ENCODE measurements at regions not wholly inside any gene's neighbourhood (a gene's known extent, or its start where the extent isn't known, plus 50 kb on each side); places are given as distances from the start of the nearest gene placed in this dataset.

GRCh38 chr5:155459889-155460500 is 446.4 kb downstream of the KIF4B start:
- TF ChIP-seq ATF2 (CRISPR knock-in tag; IDR thresholded peaks at IDR 0.05; ENCODE audit: borderline replicate concordance, low read depth): no peak
- TF ChIP-seq CTCF (IDR thresholded peaks at IDR 0.05): no peak
- no peak for TF ChIP-seq MLX (CRISPR knock-in tag; IDR thresholded peaks at IDR 0.05)
- no peak for TF ChIP-seq CBFB (CRISPR knock-in tag; IDR thresholded peaks at IDR 0.05; ENCODE audit: low read depth)
- no peak for TF ChIP-seq USF2 (CRISPR knock-in tag; IDR thresholded peaks at IDR 0.05)
- TF ChIP-seq FOXJ3 (CRISPR knock-in tag; IDR thresholded peaks at IDR 0.05; ENCODE audit: borderline replicate concordance): no peak
- no peak for TF ChIP-seq PREB (CRISPR knock-in tag; IDR thresholded peaks at IDR 0.05; ENCODE audit: borderline replicate concordance)
- TF ChIP-seq ATF3 (CRISPR knock-in tag; conservative IDR thresholded peaks at IDR 0.05): no peak
- no peak for TF ChIP-seq USF1 (CRISPR knock-in tag; IDR thresholded peaks at IDR 0.05)
